Ishikawa (cell line): ENCODE measurements at regions not wholly inside any gene's neighbourhood (a gene's known extent, or its start where the extent isn't known, plus 50 kb on each side); places are given as distances from the start of the nearest gene placed in this dataset.

Experiments used
- CEBPB ChIP-seq: IDR thresholded peaks from 2 replicates; pipeline ENCODE4 v1.6.1; 2012
- CREB1 ChIP-seq: IDR thresholded peaks from 2 replicates; pipeline ENCODE4 v1.6.1; 2012; ENCODE audit warnings: low read depth
- EGR1 ChIP-seq: IDR thresholded peaks from 2 replicates; pipeline ENCODE4 v1.6.1; 2012
- EP300 ChIP-seq: IDR thresholded peaks from 2 replicates; pipeline ENCODE4 v1.6.1; 2012; ENCODE audit warnings: borderline replicate concordance
- FOXM1 ChIP-seq: IDR thresholded peaks from 2 replicates; pipeline ENCODE4 v1.6.1; 2012; ENCODE audit warnings: low read depth, borderline replicate concordance
- MAX ChIP-seq: IDR thresholded peaks from 2 replicates; pipeline ENCODE4 v1.6.1; 2012
- NFIC ChIP-seq: IDR thresholded peaks from 2 replicates; pipeline ENCODE4 v1.6.1; 2012
- RAD21 ChIP-seq: IDR thresholded peaks from 2 replicates; pipeline ENCODE4 v1.6.1; 2012; ENCODE audit warnings: low read depth
- TAF1 ChIP-seq: IDR thresholded peaks from 2 replicates; pipeline ENCODE4 v1.6.1; 2012; ENCODE audit warnings: low read depth, mild to moderate bottlenecking
- TCF12 ChIP-seq: IDR thresholded peaks from 2 replicates; pipeline ENCODE4 v1.6.1; 2012; ENCODE audit warnings: low read depth
- TEAD4 ChIP-seq: IDR thresholded peaks from 2 replicates; pipeline ENCODE4 v1.6.1; 2012
- USF1 ChIP-seq: IDR thresholded peaks from 2 replicates; pipeline ENCODE4 v1.6.1; 2012
- YY1 ChIP-seq: IDR thresholded peaks from 2 replicates; pipeline ENCODE4 v1.6.1; 2012; ENCODE audit warnings: low read depth
- ZBTB7A ChIP-seq: IDR thresholded peaks from 2 replicates; pipeline ENCODE4 v1.6.1; 2012; ENCODE audit warnings: low read depth
- TF ChIP-seq, protein P1 (sequence below): IDR thresholded peaks from 2 replicates; pipeline ENCODE4 v1.6.1; 2012; ENCODE audit warnings: low read depth, mild to moderate bottlenecking

DNA sequence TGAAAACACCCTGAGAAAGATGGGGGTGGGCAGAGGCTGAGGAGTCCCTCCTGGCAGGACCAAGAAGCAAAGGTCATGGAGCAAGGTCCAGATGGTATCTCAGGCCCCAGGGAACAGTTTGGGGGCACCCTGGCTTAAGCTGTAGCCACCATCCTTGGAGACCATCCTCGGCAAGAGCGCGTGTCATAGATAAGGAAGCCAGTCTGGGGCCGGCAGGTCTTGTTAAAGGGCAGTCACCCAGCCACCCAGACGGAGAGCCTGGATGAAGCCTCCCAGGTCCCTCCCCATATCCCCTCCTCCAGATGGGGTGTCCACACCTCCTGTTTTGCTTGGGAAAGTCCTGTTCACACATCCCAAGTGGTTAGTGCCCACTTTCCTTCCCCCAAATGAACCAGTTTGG lies 191.1 kb downstream of the KLF13 start:
- no peak for TF ChIP-seq FOXM1
- TF ChIP-seq RAD21: no peak
- TF ChIP-seq ZBTB7A: no peak
- TF ChIP-seq TCF12: no peak
- TF ChIP-seq TAF1: no peak
- no peak for TF ChIP-seq EGR1
- no peak for TF ChIP-seq TEAD4
- no peak for TF ChIP-seq MAX
- no peak for TF ChIP-seq EP300
- no peak for TF ChIP-seq YY1
- no peak for TF ChIP-seq NFIC

GRCh38 chr15:31522028-31522427 lies 195.4 kb downstream of the KLF13 start:
- TF ChIP-seq CREB1 (no peak), MAX (no peak), TCF12 (no peak), NFIC (no peak), YY1 (no peak), TEAD4 (no peak), ZBTB7A (no peak), EP300 (no peak), EGR1 (no peak), CEBPB (no peak), USF1 (no peak), FOXM1 (no peak), RAD21 (no peak)
- TF ChIP-seq, protein P1, sequence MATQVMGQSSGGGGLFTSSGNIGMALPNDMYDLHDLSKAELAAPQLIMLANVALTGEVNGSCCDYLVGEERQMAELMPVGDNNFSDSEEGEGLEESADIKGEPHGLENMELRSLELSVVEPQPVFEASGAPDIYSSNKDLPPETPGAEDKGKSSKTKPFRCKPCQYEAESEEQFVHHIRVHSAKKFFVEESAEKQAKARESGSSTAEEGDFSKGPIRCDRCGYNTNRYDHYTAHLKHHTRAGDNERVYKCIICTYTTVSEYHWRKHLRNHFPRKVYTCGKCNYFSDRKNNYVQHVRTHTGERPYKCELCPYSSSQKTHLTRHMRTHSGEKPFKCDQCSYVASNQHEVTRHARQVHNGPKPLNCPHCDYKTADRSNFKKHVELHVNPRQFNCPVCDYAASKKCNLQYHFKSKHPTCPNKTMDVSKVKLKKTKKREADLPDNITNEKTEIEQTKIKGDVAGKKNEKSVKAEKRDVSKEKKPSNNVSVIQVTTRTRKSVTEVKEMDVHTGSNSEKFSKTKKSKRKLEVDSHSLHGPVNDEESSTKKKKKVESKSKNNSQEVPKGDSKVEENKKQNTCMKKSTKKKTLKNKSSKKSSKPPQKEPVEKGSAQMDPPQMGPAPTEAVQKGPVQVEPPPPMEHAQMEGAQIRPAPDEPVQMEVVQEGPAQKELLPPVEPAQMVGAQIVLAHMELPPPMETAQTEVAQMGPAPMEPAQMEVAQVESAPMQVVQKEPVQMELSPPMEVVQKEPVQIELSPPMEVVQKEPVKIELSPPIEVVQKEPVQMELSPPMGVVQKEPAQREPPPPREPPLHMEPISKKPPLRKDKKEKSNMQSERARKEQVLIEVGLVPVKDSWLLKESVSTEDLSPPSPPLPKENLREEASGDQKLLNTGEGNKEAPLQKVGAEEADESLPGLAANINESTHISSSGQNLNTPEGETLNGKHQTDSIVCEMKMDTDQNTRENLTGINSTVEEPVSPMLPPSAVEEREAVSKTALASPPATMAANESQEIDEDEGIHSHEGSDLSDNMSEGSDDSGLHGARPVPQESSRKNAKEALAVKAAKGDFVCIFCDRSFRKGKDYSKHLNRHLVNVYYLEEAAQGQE: no peak

- no peak for TF ChIP-seq ZBTB7A
- TF ChIP-seq TEAD4: no peak
- no peak for TF ChIP-seq MAX
- no peak for TF ChIP-seq YY1
- no peak for TF ChIP-seq FOXM1
- TF ChIP-seq TAF1: no peak
- no peak for TF ChIP-seq EP300
- no peak for TF ChIP-seq NFIC
- TF ChIP-seq, protein P1: no peak
- TF ChIP-seq TCF12: no peak
- no peak for TF ChIP-seq EGR1
- no peak for TF ChIP-seq USF1
- no peak for TF ChIP-seq CEBPB
- no peak for TF ChIP-seq CREB1
- TF ChIP-seq RAD21: no peak
Observed at GRCh38 chr15:31523027-31523654, 196.5 kb downstream of the KLF13 start.

DNA sequence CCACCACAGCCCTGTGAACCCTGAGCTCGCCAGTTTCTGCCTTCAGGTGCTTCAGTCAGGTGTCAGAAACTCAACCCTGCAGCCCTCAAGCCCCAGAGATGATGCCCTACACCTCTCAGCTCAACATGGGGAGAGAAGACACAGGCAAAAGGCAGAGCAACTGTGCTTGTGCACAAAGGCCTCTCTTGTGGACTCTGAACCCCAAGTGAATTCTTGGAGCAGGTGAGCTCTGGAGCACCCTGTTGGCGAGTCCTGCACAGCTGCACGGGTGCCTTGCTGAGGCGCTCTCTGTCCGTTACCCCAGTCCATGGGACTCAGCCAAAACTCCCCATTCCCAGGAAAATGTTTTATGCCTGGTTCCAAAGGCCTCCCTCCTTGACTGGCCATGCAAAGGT lies 197.0 kb downstream of the KLF13 start:
- no peak for TF ChIP-seq USF1
- TF ChIP-seq NFIC: no peak
- no peak for TF ChIP-seq MAX
- TF ChIP-seq TEAD4: no peak
- TF ChIP-seq, protein P1: no peak
- no peak for TF ChIP-seq EP300
- TF ChIP-seq ZBTB7A: no peak
- no peak for TF ChIP-seq TAF1
- TF ChIP-seq CEBPB: no peak
- TF ChIP-seq YY1: no peak
- no peak for TF ChIP-seq TCF12
- no peak for TF ChIP-seq FOXM1
- TF ChIP-seq CREB1: no peak
- TF ChIP-seq RAD21: no peak
- TF ChIP-seq EGR1: no peak
